D721Med (cell line): ENCODE measurements at regions not wholly inside any gene's neighbourhood (a gene's known extent, or its start where the extent isn't known, plus 50 kb on each side); places are given as distances from the start of the nearest gene placed in this dataset.

Experiments used
- DNase-seq: peaks from one replicate; pipeline ENCODE4 v3.0.0; 2011; ENCODE audit warnings: low spot score; ENCODE audit not compliant: insufficient read length
- FAIRE-seq: peaks from 2 replicates; lab custom pipeline; 2011; peaks lifted over from hg19 to GRCh38; lab: Jason Lieb, UNC
- TF ChIP-seq, protein P1 (sequence below): IDR thresholded peaks from 2 replicates; pipeline ENCODE4 v1.5.1; 2012; ENCODE audit warnings: mild to moderate bottlenecking, control low read depth; ENCODE audit not compliant: insufficient read depth; ENCODE audit errors: missing control alignments

GRCh38 chr2:228613133-228613850 lies 431.8 kb upstream of the SPHKAP start:
- no peak for FAIRE-seq
- no peak for DNase-seq
- TF ChIP-seq, protein P1, sequence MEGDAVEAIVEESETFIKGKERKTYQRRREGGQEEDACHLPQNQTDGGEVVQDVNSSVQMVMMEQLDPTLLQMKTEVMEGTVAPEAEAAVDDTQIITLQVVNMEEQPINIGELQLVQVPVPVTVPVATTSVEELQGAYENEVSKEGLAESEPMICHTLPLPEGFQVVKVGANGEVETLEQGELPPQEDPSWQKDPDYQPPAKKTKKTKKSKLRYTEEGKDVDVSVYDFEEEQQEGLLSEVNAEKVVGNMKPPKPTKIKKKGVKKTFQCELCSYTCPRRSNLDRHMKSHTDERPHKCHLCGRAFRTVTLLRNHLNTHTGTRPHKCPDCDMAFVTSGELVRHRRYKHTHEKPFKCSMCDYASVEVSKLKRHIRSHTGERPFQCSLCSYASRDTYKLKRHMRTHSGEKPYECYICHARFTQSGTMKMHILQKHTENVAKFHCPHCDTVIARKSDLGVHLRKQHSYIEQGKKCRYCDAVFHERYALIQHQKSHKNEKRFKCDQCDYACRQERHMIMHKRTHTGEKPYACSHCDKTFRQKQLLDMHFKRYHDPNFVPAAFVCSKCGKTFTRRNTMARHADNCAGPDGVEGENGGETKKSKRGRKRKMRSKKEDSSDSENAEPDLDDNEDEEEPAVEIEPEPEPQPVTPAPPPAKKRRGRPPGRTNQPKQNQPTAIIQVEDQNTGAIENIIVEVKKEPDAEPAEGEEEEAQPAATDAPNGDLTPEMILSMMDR: no peak

GRCh38 chr2:228611171-228611570 lies 429.7 kb upstream of the SPHKAP start:
- TF ChIP-seq, protein P1: no peak
- DNase-seq (no peak), FAIRE-seq (no peak)

DNA sequence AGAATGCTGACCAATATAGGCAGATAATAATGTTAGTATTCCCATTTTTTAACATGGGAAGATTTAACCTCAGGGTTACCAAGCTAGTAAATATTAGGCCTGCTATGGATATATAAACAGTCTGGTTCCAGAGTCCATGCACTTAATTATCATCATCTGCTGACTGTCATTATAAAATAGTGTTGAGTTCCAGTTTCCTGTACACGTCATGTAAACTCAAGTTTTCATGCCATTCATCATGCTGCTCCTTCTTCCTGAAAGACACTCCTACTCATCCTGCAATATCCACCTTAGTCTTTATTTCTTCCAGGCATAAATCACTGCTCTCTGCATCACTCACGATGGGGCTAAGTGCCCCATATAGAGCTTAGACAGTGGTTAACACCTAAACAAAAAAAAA lies 420.8 kb upstream of the SPHKAP start:
- no peak for FAIRE-seq
- TF ChIP-seq, protein P1: no peak
- no peak for DNase-seq

DNA sequence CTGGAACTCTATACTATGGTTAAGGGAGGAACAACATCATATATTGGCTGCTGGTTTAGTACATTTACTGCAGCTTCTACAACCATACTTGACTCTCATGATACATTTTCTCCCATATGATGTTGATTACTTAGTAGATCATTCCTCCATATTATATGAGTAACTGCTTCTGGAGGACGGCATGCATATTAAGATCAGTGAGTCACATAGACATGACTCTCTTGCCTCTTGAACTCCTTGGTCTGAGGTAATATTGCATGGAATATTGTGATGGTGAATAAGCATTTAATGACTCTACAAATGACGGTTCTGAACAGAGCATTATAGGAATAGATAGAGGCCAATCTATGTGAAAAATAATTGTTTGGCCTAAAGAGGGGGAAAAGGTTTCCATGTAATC lies 418.8 kb upstream of the SPHKAP start:
- FAIRE-seq: no peak
- DNase-seq: no peak
- TF ChIP-seq, protein P1: no peak

GRCh38 chr2:228599781-228600180 lies 418.3 kb upstream of the SPHKAP start:
- FAIRE-seq (no peak), DNase-seq (no peak)
- TF ChIP-seq, protein P1: no peak

- DNase-seq: no peak
- FAIRE-seq: no peak
- TF ChIP-seq, protein P1: no peak
These were observed 417.8 kb upstream of the SPHKAP start for GRCh38 chr2:228599297-228599696.

- DNase-seq: no peak
- TF ChIP-seq, protein P1: no peak
- no peak for FAIRE-seq
These were observed 415.5 kb upstream of the SPHKAP start for GRCh38 chr2:228597032-228597431.
